Activated T-cell treated with anti-CD3 and anti-CD28 coated beads, Interleukin-2, amount 50 U/mL, for 72 hours (primary cell): ENCODE measurements at regions not wholly inside any gene's neighbourhood (a gene's known extent, or its start where the extent isn't known, plus 50 kb on each side); places are given as distances from the start of the nearest gene placed in this dataset.

Source experiments
- ATAC-seq, 2 donors: fragments of 150-1000 bp; cut with Tn5 transposase; replicated peaks in 1 of 2; 2 replicates each; pipeline ENCODE4 v1.10.0; 2021; ENCODE audit warnings: moderate library complexity in 2 of 2, mild to moderate bottlenecking in 1 of 2
- DNase-seq, 2 donors: peaks; one replicate each; pipeline ENCODE4 v3.0.0; 2021 to 2022; ENCODE audit warnings: mixed read lengths in 1 of 2
- H3K27ac Mint-ChIP-seq: one replicate; pipeline ENCODE4 v1.8.0; 2022; ENCODE audit warnings: mild to moderate bottlenecking, moderate library complexity, mixed read lengths
- H3K27me3 Mint-ChIP-seq: one replicate; pipeline ENCODE4 v1.8.0; 2022; ENCODE audit warnings: low read depth, mixed read lengths
- H3K36me3 Mint-ChIP-seq, 2 donors: one replicate each; pipeline ENCODE4 v1.8.0; 2022; ENCODE audit warnings: mixed read lengths in 2 of 2, mild to moderate bottlenecking in 1 of 2; ENCODE audit not compliant: insufficient read depth in 2 of 2
- H3K4me1 Mint-ChIP-seq: one replicate; pipeline ENCODE4 v1.8.0; 2022; ENCODE audit warnings: low read depth, mixed read lengths
- H3K4me3 Mint-ChIP-seq, 2 donors: one replicate each; pipeline ENCODE4 v1.8.0; 2022; ENCODE audit warnings: mild to moderate bottlenecking in 2 of 2, mixed read lengths in 2 of 2, moderate library complexity in 2 of 2
- H3K9me3 Mint-ChIP-seq, 2 donors: one replicate each; pipeline ENCODE4 v1.8.0; 2022; ENCODE audit warnings: mixed read lengths in 2 of 2

DNA sequence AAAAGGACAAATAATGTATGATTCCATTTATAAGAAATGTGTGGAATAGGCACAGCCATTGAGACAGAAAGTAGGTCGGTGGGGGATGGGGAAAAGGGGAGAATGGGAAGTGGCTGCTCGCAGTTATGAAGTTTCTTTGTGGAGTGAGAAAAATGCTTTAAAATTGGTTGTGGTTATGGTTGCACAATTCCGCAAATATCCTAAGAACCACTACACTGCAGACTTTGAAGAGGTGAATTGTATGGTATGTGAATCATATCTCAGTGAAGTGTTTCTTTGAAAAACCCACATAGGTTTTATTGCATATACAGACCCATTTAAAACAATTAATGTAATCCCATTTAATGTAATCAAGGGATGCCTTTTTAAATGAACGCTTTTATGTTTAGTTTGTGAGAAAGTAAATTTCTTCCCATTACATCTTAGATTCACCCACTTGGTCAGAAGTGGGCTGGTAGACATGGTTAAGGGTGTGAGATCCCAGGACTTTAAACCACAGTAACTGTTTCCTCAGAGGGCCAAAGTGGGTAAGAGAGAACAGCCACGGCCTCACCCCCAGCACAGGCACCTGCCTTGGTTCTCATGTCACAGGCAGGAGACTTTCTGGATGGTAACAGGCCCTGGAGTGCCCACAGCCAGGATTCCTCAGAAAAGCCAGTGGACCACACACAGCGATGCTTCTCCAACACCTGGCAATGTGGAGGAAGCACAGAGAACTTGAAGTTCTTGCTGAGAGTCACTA, 119.3 kb upstream of the GJB6 start:
- no peak overlapping the region for H3K4me3 Mint-ChIP-seq
- peaks cover 12% of the 10 kb centered on the region for H3K4me1 Mint-ChIP-seq
- no peaks in the 10 kb centered on the region for H3K27me3 Mint-ChIP-seq
- H3K9me3 Mint-ChIP-seq, result no peaks in the 10 kb centered on the region
- DNase-seq (no peak), ATAC-seq (no peak)
- H3K27ac Mint-ChIP-seq, result no peak overlapping the region
- H3K36me3 Mint-ChIP-seq, result no peaks in the 10 kb centered on the region

DNA sequence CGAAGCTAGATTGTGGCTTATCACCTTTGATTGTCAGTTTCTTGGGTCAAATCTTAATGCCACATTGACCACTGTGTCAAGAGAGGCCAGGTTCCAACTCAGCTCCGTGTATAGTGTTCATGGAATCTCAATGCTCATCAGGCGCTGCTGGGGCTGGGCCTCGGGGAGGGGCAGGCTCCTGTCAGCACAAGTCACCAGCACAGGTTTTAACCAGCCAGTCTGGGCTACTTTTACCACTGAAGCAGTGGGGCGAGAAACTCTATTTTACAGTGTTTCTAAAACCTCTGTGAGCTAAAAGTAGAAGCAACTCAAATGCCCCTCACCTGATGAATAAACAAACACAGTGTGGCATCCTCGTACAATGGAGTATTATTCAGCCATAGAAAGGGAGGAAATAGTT, 118.7 kb upstream of the GJB6 start:
- DNase-seq (no peak), ATAC-seq (no peak)
- no peaks in the 10 kb centered on the region for H3K27me3 Mint-ChIP-seq
- H3K4me3 Mint-ChIP-seq, result no peak overlapping the region
- no peak overlapping the region for H3K27ac Mint-ChIP-seq
- H3K9me3 Mint-ChIP-seq, result no peaks in the 10 kb centered on the region
- H3K4me1 Mint-ChIP-seq, result peaks cover 12% of the 10 kb centered on the region
- H3K36me3 Mint-ChIP-seq, result no peaks in the 10 kb centered on the region

DNA sequence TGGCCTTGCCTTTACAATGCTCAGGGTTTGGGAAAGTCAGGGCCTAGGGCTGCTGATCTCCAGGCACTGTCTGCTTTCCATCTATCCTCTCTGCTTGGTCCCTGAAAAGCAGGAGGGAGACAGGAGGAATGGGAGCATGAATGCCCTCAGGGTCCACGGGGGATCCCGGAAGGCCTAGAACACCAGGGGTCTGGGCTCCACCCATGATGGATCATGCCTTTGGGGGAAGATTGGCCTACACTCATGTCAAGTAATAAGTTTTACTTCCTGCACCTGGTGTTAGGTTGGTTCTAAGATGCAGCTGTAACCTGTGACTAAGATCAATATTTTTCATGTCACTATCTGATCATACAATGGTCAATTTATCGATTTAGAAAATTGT, 118.3 kb upstream of the GJB6 start:
- ATAC-seq (no peak), DNase-seq (no peak)
- Mint-ChIP-seq H3K4me3 (no peak overlapping the region), H3K27me3 (no peaks in the 10 kb centered on the region), H3K36me3 (no peaks in the 10 kb centered on the region), H3K4me1 (peaks cover 12% of the 10 kb centered on the region), H3K27ac (no peak overlapping the region), H3K9me3 (no peaks in the 10 kb centered on the region)

DNA sequence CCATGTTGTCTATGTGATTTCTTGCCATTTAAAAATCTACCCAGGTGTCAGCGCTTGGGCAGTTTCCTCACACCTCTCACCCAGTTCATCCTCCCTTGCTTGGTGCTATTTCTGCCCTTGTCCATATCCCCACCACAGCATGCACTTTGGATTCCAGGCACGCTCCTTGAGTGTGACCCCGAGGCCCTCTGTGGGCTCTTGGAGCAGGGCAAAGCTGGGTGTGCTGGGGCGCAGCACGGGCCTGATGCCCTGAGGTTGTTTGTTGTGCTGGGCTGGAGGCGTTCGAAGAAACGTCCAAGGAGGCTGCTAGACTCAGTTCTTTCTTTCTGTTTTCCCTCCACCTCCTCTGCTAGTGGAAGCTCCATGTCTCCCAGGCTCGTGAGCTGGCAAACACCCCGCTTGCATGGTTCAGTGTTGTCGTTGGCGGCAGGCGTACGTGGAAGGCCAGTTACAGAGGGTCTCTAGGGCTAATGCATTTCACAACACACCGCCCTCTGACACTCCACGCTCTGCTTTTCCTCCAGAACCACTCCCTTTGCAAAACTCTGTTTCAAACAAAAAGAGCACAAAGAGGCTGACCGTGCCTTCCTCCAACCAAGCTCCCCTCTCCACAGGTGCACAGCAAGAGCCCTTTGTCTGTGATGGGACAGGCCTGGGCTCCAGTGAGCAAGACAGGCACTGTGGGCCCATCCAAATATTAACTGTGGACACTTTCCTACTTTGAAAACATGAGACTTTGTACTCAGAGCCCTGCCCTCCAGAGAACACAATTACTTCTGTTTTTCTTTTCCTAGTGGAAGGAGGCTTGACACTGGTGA, 117.7 kb upstream of the GJB6 start:
- no peaks in the 10 kb centered on the region for H3K36me3 Mint-ChIP-seq
- no peak for ATAC-seq

DNA sequence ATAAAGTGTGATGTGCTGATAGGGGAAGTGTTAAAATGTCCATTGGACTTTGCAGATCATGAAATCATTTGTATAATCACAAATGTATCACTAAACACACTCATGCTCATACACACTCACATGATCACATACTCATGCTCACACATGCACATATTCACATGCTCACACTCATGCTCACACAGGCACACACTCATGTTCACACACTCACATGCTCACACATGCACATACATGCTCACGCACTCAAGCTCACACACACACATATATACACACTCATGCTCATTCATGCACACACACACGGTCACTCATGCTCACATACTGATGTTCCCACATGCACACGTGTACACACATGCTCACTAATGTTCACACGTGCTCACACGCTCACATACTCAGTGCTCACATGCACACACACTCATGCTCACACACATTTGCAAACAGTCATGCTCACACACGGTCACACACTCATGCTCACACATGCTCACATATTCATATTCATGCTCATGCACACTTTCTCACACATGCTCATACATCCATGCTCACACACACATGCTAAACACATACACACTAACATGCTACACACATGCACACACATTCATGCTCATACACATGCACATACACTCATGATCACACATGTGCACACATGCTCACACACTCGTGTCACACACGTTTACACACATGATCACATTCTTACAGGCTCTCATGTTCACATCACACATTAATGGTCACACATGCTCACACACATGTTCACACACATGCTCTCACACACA, 116.7 kb upstream of the GJB6 start:
- Mint-ChIP-seq H3K9me3 (no peaks in the 10 kb centered on the region), H3K36me3 (no peaks in the 10 kb centered on the region), H3K27ac (no peak overlapping the region), H3K4me3 (no peak overlapping the region), H3K27me3 (no peaks in the 10 kb centered on the region), H3K4me1 (peaks cover under 1% of the 10 kb centered on the region)
- no peak for DNase-seq
- no peak for ATAC-seq

More for the DNA sequence above, 117.7 kb upstream of the GJB6 start:
- H3K9me3 Mint-ChIP-seq, result no peaks in the 10 kb centered on the region
- H3K4me1 Mint-ChIP-seq, result peaks cover 10% of the 10 kb centered on the region
- DNase-seq, result no peak
- H3K27ac Mint-ChIP-seq, result no peak overlapping the region
- H3K27me3 Mint-ChIP-seq, result no peaks in the 10 kb centered on the region
- H3K4me3 Mint-ChIP-seq, result no peak overlapping the region

DNA sequence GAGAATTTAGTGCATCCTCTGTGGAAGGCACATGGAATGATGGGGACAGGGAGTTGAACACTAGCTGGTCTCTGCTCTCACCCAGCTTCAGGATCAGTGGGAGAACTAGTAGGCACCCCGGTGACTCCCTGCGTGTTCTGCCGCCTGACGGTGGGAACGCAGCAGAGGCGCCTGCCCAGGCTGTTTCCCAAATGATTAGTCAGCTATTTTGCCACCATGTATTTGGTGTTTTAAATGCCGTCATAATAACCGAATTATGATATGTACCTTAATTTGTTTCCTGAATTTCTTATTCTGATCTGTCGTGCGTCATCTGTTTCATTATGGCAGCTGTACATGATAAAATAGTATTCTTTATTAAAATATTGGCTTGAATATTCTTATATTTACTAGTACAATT, 115.9 kb upstream of the GJB6 start:
- no peak for ATAC-seq
- Mint-ChIP-seq H3K36me3 (no peaks in the 10 kb centered on the region), H3K27ac (no peak overlapping the region), H3K4me1 (no peaks in the 10 kb centered on the region), H3K27me3 (no peaks in the 10 kb centered on the region), H3K4me3 (no peak overlapping the region), H3K9me3 (no peaks in the 10 kb centered on the region)
- no peak for DNase-seq

DNA sequence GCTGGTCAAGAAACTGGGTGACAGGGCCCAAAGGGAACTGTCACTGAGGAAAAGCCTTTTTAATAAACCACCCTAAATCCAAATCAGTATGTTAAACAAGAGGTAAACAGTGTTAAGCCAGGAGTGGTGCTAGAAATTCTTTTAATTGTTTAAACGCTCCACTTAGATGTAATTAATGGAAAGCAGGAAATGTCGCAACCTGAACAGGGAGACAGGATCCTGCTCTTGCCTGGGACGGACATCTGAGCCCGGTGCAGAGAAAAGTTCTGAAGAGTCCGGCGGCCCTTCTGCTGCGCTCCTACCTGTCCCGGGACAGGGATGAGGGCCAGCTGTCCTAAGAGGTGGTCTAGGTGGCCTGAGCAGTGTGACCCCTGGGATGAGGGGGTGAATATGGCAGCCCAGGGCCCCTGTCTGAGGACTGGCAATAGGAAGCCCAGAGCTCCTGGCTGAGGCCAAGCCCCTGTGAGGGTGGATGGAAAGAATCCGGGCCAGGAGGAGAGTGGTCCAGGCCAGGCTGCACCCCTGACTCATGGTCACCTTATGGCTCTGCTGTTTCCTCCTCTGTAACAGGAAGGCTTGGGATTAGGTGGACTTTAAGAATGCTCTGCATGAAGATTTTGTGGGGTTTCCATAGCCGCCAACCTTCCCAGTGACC, 112.8 kb upstream of the GJB6 start:
- no peak overlapping the region for H3K27ac Mint-ChIP-seq

DNA sequence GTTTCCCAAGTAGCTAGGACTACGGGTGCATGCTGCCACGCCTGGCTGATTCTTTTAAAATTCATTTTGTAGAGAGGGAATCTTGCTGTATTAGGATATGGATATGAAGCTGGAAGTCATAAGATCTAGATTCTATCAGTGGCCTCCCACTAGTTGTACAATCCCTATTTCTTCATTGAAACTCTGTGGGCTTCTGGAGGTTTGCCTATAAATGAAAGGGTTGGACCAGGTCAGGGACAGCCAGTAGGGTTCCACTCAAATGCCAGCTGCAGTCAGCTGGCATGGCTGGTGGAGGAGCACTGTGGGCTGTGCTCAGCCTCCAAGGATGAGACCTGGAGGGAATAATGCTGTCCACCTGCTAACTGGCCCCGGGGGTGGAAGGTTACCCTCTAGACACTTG, 110.2 kb upstream of the GJB6 start:
- H3K36me3 Mint-ChIP-seq, result no peaks in the 10 kb centered on the region
- no peaks in the 10 kb centered on the region for H3K27me3 Mint-ChIP-seq
- H3K4me1 Mint-ChIP-seq, result no peaks in the 10 kb centered on the region
- ATAC-seq, result no peak
- H3K9me3 Mint-ChIP-seq, result no peaks in the 10 kb centered on the region
- no peak overlapping the region for H3K4me3 Mint-ChIP-seq
- H3K27ac Mint-ChIP-seq, result no peak overlapping the region
- DNase-seq, result no peak

More for the DNA sequence above, 112.8 kb upstream of the GJB6 start:
- H3K9me3 Mint-ChIP-seq, result no peaks in the 10 kb centered on the region
- DNase-seq (no peak), ATAC-seq (no peak)
- no peak overlapping the region for H3K4me3 Mint-ChIP-seq
- H3K4me1 Mint-ChIP-seq, result no peaks in the 10 kb centered on the region
- H3K36me3 Mint-ChIP-seq, result no peaks in the 10 kb centered on the region
- H3K27me3 Mint-ChIP-seq, result no peaks in the 10 kb centered on the region

DNA sequence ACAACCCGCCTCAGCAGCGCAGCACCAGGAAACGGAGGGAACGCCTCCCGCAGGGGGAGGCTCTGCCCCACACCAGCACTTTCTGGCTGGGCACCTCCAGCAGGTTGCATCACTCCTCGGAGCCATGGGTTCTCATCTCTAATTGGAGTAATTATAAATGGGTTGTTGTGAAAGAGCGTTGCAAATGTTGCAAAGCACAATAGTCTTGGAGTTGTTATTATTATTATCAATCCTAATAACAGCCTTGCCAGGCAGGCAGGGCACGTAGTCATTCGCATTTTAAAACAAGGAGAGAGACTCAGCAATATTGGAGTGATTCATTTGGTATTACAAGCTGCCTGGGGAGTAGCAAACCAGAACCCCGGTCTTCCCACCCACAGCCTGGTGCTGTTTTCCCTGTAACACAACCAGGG, 108.6 kb upstream of the GJB6 start:
- no peak overlapping the region for H3K4me3 Mint-ChIP-seq
- H3K4me1 Mint-ChIP-seq, result peaks cover 6% of the 10 kb centered on the region
- no peaks in the 10 kb centered on the region for H3K27me3 Mint-ChIP-seq
- no peak overlapping the region for H3K27ac Mint-ChIP-seq
- H3K9me3 Mint-ChIP-seq, result no peaks in the 10 kb centered on the region
- H3K36me3 Mint-ChIP-seq, result no peaks in the 10 kb centered on the region
- ATAC-seq (no peak), DNase-seq (no peak)

DNA sequence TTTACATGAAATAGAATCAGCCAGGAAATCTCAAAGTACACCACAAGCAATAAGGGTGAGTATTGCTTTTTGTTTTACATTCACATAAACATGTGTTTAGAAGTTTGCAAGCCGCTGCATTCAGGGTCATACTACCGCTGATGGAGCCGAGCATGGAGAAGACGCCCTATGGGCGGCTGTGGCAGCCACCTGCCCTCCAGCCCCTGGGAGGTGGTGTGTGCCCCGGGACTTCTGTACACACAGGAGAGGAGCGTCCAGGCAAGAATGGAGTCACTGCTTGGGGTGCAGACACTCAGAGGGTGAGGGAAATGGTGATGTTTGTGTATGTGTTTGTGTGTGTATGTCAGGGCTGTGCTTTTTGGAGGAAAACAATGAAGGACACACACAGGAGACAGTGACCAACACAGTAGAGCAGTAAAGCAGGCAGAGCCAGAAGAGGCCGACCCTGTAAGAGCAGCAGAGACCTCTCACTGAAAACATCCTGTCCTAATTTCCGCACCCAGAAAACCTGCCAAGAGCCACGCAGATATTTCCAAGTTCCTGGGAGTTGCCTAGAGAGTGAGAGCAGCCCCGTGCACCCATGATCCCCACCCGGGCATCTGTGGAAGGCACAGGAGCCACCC, 108.1 kb upstream of the GJB6 start:
- H3K27me3 Mint-ChIP-seq, result no peaks in the 10 kb centered on the region
- no peaks in the 10 kb centered on the region for H3K9me3 Mint-ChIP-seq
- no peak overlapping the region for H3K4me3 Mint-ChIP-seq
- no peak for ATAC-seq
- H3K36me3 Mint-ChIP-seq, result no peaks in the 10 kb centered on the region
- no peak for DNase-seq
- H3K27ac Mint-ChIP-seq, result no peak overlapping the region
- peaks cover 6% of the 10 kb centered on the region for H3K4me1 Mint-ChIP-seq

DNA sequence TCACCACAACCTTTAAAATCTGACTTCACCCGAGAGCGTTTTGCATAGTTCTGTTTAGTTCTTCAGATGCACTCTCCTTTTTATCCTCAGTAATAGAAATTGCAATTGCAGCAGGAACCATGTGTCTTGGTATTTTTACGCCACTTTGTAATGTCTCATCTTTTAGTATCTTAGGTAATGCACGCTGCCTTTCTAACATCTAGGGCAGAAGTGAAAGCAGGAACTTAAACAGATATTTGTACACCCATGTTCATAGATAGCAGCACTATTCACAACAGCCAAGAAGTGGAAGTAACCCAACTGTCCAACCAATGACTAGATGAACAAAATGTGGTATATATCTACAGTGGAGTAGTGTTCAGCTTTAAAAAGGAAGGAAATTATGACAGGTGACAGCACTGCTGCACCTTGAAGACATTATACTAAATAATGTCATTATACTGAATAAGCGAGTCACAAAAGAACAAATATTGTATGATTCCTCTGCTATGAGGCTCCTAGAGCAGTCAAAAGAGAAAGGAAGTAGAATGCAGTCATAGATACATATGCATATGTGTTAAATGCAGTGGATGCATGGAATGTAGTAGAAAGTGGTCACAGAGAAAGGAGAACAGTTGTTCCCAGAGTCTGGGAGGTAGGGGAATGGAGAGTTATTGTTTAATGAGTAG, 105.9 kb upstream of the GJB6 start:
- H3K36me3 Mint-ChIP-seq, result no peaks in the 10 kb centered on the region
- H3K27ac Mint-ChIP-seq, result no peak overlapping the region
- DNase-seq, result no peak
- no peak for ATAC-seq
- no peaks in the 10 kb centered on the region for H3K27me3 Mint-ChIP-seq
- peaks cover 6% of the 10 kb centered on the region for H3K4me1 Mint-ChIP-seq
- H3K4me3 Mint-ChIP-seq, result no peak overlapping the region
- no peaks in the 10 kb centered on the region for H3K9me3 Mint-ChIP-seq

DNA sequence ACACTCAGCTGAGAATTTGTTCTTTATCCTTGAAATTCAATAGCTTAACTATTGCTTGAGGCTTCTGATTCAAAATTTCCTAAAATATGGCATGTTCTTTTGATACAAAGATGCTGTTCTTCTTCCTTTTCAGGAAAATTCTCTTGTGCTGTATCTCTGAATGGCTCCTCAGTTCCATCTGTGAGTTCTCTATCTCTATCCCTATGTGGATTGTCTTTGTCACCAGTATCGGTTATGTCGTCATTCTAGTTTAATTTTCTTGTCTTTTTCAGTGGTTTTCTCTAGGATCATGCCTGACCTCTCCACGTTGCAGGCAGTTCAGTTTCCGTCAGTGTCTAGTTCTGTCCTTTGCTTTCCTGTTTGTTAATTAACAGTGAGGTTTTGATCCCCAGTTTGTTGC, 104.6 kb upstream of the GJB6 start:
- no peak overlapping the region for H3K4me3 Mint-ChIP-seq
- ATAC-seq (no peak), DNase-seq (no peak)
- no peaks in the 10 kb centered on the region for H3K9me3 Mint-ChIP-seq
- peaks cover 6% of the 10 kb centered on the region for H3K4me1 Mint-ChIP-seq
- H3K36me3 Mint-ChIP-seq, result no peaks in the 10 kb centered on the region
- no peak overlapping the region for H3K27ac Mint-ChIP-seq
- no peaks in the 10 kb centered on the region for H3K27me3 Mint-ChIP-seq
